ENCODE measurements at regions not wholly inside any gene's neighbourhood (a gene's known extent, or its start where the extent isn't known, plus 50 kb on each side); places are given as distances from the start of the nearest gene placed in this dataset.

GRCh38 chr20:57843941-57844625 is 134.3 kb upstream of the PMEPA1 start:
- in situ Hi-C loops (cut with HindIII; ENCODE audit: low sequenced_read_pairs): no loop called here

- in situ Hi-C loops (cut with HindIII; ENCODE audit: low sequenced_read_pairs): no loop called here
Measured at GRCh38 chr20:57842720-57843119, 132.9 kb upstream of the PMEPA1 start.

- in situ Hi-C loops (cut with HindIII; ENCODE audit: low sequenced_read_pairs): no loop called here
Measured at GRCh38 chr20:57841297-57841866, 131.6 kb upstream of the PMEPA1 start.

- in situ Hi-C loops (cut with HindIII; ENCODE audit: low sequenced_read_pairs): no loop called here
Measured at GRCh38 chr20:57840504-57841296, 130.9 kb upstream of the PMEPA1 start.

GRCh38 chr20:57840066-57840465 is 130.3 kb upstream of the PMEPA1 start:
- in situ Hi-C loops (cut with HindIII; ENCODE audit: low sequenced_read_pairs): no loop called here

- in situ Hi-C loops (cut with HindIII; ENCODE audit: low sequenced_read_pairs): no loop called here
Measured at GRCh38 chr20:57838670-57839151, 128.9 kb upstream of the PMEPA1 start.

GRCh38 chr20:57837208-57838035 is 127.6 kb upstream of the PMEPA1 start:
- in situ Hi-C loops (cut with HindIII; ENCODE audit: low sequenced_read_pairs): no loop called here

GRCh38 chr20:57835588-57836455 is 126.0 kb upstream of the PMEPA1 start:
- in situ Hi-C loops (cut with HindIII; ENCODE audit: low sequenced_read_pairs): no loop called here

GRCh38 chr20:57835074-57835452 is 125.2 kb upstream of the PMEPA1 start:
- in situ Hi-C loops (cut with HindIII; ENCODE audit: low sequenced_read_pairs): no loop called here

- in situ Hi-C loops (cut with HindIII; ENCODE audit: low sequenced_read_pairs): no loop called here
Measured at GRCh38 chr20:57834306-57835073, 124.7 kb upstream of the PMEPA1 start.

GRCh38 chr20:57831993-57832585 is 122.3 kb upstream of the PMEPA1 start:
- in situ Hi-C loops (cut with HindIII; ENCODE audit: low sequenced_read_pairs): no loop called here

GRCh38 chr20:57831326-57831992 is 121.6 kb upstream of the PMEPA1 start:
- in situ Hi-C loops (cut with HindIII; ENCODE audit: low sequenced_read_pairs): no loop called here

- in situ Hi-C loops (cut with HindIII; ENCODE audit: low sequenced_read_pairs): no loop called here
Measured at GRCh38 chr20:57830515-57830895, 120.7 kb upstream of the PMEPA1 start.

GRCh38 chr20:57829805-57830514 is 120.1 kb upstream of the PMEPA1 start:
- in situ Hi-C loops (cut with HindIII; ENCODE audit: low sequenced_read_pairs): no loop called here

GRCh38 chr20:57829336-57829735 is 119.5 kb upstream of the PMEPA1 start:
- in situ Hi-C loops (cut with HindIII; ENCODE audit: low sequenced_read_pairs): no loop called here

- in situ Hi-C loops (cut with HindIII; ENCODE audit: low sequenced_read_pairs): no loop called here
Measured at GRCh38 chr20:57828696-57829095, 118.9 kb upstream of the PMEPA1 start.

- in situ Hi-C loops (cut with HindIII; ENCODE audit: low sequenced_read_pairs): no loop called here
Measured at GRCh38 chr20:57826666-57827287, 117.0 kb upstream of the PMEPA1 start.
